Kidney capillary endothelial cell (primary cell): ENCODE measurements at regions not wholly inside any gene's neighbourhood (a gene's known extent, or its start where the extent isn't known, plus 50 kb on each side); places are given as distances from the start of the nearest gene placed in this dataset.

Experiments
- DNase-seq: peaks from one replicate; pipeline ENCODE4 v3.0.0-alpha.2; 2018; ENCODE audit warnings: low spot score

DNA sequence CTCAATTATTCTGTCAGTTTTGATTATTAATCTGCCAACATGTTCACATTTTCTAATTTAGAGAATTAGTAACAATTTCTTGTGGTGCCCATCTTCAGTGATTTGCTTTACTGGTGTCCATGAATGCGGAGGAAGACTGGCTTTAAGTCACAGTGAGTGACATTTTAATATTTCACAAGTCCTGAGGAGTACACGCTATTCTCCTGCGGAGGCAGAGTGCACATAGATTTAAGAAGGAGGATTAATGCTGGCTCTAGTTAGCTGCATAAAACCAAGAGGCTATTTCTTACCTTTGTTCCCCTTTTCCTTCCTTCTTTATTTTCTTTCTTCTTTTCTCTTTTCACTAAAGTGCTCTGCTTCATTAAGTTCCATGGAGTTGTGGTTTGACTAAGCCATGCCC, 495.2 kb upstream of the IGFBP7 start:
- DNase-seq = no peak

- no peak for DNase-seq
These were observed 492.0 kb upstream of the IGFBP7 start for GRCh38 chr4:57602141-57602540.

- no peak for DNase-seq
These were observed 480.9 kb upstream of the IGFBP7 start for GRCh38 chr4:57591073-57591472.

- DNase-seq = no peak
These were observed 478.4 kb upstream of the IGFBP7 start for GRCh38 chr4:57588557-57588956.

DNA sequence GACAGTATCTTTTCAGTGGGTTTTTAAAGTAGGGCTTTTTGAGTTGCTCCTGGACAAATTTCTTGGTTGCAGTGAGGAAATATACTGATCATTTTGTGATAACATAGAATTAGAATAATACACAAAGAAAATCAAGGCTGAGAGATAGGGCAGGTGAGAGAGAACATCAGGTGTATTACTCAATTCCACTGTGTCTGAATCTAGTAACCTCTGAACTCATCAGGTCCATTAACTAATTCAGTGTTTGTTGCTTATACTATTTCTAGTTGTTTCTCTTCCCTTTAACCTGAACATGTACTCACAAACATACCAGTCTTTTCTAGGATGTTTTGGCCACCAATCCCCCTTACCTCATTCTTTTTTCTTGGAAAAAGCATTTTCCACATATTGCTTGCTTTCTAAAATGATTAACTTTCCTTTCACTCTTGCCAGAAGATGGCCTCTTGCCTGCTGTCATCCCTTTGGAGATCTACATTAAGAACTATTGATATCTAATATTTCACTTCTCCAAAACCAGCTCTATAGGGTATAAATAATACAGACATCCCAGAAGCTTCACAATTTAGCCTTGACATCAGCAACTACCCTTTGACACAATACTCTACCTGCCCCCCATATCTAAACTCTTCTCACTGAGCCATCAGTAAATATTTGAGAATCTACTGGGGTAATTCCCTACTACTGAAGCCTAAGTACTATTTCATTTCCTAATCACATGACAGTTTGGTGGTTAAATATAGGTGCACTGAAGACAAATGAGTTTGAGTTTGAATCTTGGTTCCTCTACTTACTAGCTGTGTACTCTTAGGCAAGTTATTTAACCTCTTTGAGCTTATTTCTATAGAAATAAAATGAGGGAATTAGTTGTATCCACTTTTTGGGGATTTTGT, 470.8 kb upstream of the IGFBP7 start:
- DNase-seq = no peak

GRCh38 chr4:57575426-57575825, 465.2 kb upstream of the IGFBP7 start:
- no peak for DNase-seq

DNA sequence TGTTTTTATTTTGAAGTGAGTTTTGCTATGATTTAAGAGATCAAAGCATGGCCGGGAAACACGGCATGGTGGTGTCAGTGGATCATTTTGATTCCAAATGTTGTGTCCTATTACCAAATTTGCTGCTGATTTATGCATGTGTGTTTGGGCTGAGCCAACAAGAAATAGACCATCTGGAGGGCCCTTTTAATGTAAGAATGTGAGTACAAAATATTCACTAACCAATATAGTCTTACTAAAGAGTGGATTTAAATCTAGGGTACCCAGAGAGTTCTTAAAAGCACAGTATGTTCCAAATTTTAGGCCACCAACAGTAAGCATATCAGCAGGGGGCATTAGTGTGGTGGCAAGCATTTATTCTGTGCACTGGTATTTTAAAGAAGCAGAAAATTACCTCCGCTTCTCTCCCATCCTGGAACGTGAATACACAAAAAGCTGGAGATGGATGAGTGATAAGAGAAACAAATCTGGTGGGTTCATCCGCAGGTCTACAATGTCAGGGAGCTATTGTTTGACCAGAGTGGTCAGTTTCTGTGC, 444.4 kb upstream of the IGFBP7 start:
- no peak for DNase-seq

- DNase-seq = no peak
These were observed 443.5 kb upstream of the IGFBP7 start for GRCh38 chr4:57553728-57554127.

- no peak for DNase-seq
These were observed 440.0 kb upstream of the IGFBP7 start for GRCh38 chr4:57550198-57550597.

GRCh38 chr4:57548856-57549255, 438.7 kb upstream of the IGFBP7 start:
- DNase-seq = no peak

DNA sequence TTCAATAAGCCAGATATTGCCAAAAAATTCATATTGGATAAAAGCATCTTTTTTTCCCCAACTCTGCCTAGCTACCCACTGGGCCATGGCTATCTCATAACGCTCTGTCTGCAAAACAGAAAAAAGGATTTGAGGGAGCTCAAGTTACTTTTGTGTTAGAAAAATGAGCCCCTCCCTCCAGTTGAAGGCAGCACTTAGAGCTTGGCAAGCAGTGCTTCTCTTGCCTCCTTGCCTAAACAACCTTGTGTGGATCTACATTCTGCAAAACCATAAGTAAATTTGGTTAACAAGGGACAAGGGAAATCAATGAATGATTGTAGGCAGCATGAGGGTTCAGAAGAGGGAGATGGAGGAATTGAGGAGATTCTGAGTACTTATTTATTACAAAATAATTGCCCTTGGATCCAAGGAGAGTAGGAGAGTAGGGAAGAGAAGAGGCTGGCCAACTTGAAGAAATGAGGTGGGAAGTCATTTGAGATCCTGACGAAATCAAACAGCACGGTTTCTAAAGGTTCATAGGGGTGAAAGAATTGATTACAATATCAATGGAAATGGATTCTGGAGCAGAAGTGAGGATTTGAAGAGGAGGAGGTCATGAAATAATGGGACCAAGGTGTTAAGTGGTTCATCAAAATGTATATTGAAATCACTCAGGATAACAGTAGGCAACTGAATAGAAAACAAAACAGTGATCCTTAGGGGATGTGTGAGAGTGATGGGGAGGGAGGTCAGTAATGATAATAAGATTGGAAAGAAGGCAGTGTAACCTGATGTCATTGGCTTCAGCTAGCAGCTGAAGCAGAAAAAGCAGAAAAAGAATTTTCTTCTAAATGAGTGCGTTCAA, 434.8 kb upstream of the IGFBP7 start:
- DNase-seq = no peak

DNA sequence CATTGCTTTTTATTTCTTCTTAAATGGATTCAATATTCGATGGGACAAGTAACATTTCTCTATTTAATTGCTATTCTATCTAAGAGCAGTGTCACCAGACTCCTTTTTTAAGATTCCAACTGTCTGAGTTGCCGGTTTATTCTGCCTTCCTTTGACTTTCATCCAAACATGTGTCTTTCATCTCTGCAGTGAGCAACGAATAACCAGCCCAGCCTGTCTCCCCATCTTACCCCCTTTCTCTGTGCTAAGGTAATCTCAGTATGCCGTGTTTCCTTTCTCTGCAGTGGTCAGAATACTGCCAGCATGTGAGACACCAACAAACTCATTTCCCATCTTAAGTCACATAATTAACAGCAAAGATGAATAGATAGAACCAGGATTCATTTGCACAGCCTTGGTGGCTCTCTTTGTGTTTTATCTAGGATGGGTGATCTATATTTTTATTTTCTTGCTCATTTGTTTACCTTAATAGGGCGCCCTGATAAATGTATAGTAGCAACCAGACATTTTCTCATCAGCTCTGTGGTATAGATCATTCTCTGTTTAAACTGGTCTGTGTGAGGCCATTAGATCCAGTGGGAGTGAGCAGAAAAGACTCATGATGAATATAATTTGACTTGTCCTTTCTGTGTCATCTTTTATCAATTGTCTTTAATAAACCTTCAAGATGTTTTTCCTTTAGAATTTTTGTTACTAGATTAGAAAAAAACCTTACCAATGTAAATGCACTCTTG, 394.8 kb upstream of the IGFBP7 start:
- DNase-seq = no peak

- no peak for DNase-seq
These were observed 394.0 kb upstream of the IGFBP7 start for GRCh38 chr4:57504139-57504538.

DNA sequence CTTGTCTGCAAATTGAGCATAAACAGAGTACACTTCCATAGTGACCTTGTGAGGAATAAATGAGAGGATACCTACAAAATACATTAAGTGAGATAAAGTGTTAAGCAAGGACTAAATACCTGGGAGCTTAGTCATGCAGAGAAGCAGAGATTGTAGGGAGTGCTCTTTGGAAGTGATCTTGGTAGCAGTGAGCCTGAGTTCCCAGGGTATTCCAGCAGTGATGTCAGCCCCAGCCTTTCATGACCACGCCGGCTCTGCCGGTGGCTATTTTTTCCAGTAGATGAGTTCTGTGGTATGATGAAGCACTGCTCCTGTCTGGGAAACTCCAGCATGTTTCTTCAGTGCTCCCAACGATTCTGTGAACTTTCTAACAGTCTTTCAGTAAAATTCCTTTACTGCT, 391.5 kb upstream of the IGFBP7 start:
- DNase-seq = no peak

- no peak for DNase-seq
These were observed 389.6 kb upstream of the IGFBP7 start for GRCh38 chr4:57499786-57500185.

- DNase-seq = no peak
These were observed 388.1 kb upstream of the IGFBP7 start for GRCh38 chr4:57498251-57498650.

GRCh38 chr4:57496697-57497471, 386.7 kb upstream of the IGFBP7 start:
- no peak for DNase-seq

GRCh38 chr4:57494821-57495220, 384.6 kb upstream of the IGFBP7 start:
- DNase-seq = no peak

DNA sequence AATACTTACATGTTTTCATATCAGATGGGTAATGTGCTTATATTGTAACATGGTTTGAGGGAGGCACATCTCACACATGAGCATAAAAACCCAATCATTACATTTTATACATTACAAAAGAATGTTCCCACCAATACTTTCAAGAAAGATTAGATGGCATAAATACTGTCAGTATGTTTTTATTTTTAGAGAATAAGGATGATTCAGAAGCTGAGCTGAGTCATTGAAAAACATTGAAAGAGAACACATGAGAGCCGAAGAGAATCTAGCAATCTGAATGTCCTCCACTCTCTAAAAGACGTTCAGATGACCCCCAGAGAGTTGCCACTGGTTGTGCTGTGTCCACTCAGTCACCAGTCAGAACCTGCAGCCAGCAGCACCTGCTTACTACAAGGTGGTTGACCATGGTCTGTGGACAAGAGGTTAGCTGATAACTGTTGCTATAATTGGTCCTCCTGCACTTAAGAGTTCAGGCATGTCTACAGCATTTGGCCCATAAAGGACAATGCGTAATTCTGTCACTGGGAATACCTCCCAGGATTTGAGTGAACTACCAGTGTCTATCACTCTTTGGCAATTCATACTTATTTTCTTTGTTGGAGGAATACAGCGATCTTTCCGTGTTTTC, 382.2 kb upstream of the IGFBP7 start:
- no peak for DNase-seq

DNA sequence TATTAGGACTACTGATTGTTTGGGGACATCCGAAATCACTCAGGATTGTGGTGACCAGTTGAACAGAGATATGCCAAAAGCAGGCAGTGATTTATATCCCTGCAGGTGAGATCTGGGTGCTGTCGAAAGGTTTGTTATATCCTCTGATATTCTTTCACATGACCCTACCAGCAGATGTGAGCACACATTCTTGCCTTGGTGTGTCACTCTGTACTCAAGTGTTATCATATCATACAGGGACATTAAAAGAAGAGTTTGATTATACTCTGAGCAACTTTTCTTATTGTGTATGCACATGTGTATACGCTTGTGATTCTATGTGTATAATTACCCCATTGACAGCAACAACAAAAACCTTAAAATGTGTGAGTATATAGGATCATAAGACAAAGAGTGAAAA, 381.2 kb upstream of the IGFBP7 start:
- DNase-seq = no peak
